ENCODE measurements at regions not wholly inside any gene's neighbourhood (a gene's known extent, or its start where the extent isn't known, plus 50 kb on each side); places are given as distances from the start of the nearest gene placed in this dataset.

- TF ChIP-seq POLR2AphosphoS5 (IDR thresholded peaks at IDR 0.05; ENCODE audit: low read depth) (no peak), CTCF (conservative IDR thresholded peaks at IDR 0.05; ENCODE audit: low read depth in 2 of 2) (no peak), ZNF331 (CRISPR knock-in tag; IDR thresholded peaks at IDR 0.05; ENCODE audit: low read depth) (no peak), EZH2 (IDR thresholded peaks at IDR 0.05; ENCODE audit: low read depth, unreplicated experiment) (no peak), ZNF114 (CRISPR knock-in tag; IDR thresholded peaks at IDR 0.05) (no peak), JUNB (IDR thresholded peaks at IDR 0.05; ENCODE audit: unreplicated experiment) (no peak), REST (IDR thresholded peaks at IDR 0.05; ENCODE audit: unreplicated experiment) (no peak), CREB1 (CRISPR knock-in tag; IDR thresholded peaks at IDR 0.05; ENCODE audit: low read depth) (no peak), EZH2phosphoT487 (IDR thresholded peaks at IDR 0.05; ENCODE audit: unreplicated experiment) (no peak), STAT1 (IDR thresholded peaks at IDR 0.05; ENCODE audit: unreplicated experiment) (no peak), NANOG (IDR thresholded peaks at IDR 0.05; ENCODE audit: borderline replicate concordance) (no peak)
Measured at GRCh38 chr1:38779491-38779890, 80.1 kb downstream of the RRAGC start.

Measured in GM23338 (cell line).